ENCODE measurements at regions not wholly inside any gene's neighbourhood (a gene's known extent, or its start where the extent isn't known, plus 50 kb on each side); places are given as distances from the start of the nearest gene placed in this dataset.

- TF ChIP-seq CTCF (CRISPR knock-in tag; IDR thresholded peaks at IDR 0.05) (no peak), HOXA5 (CRISPR knock-in tag; IDR thresholded peaks at IDR 0.05) (no peak), SMC3 (IDR thresholded peaks at IDR 0.05; ENCODE audit: low read length) (no peak), ZNF7 (CRISPR knock-in tag; IDR thresholded peaks at IDR 0.05) (no peak), GABPA (IDR thresholded peaks at IDR 0.05; ENCODE audit: low read depth, low read length) (no peak), GABPA (CRISPR knock-in tag; IDR thresholded peaks at IDR 0.05; ENCODE audit: low read depth) (no peak), ZBTB7A (CRISPR knock-in tag; IDR thresholded peaks at IDR 0.05) (no peak), SALL1 (CRISPR knock-in tag; IDR thresholded peaks at IDR 0.05) (no peak), ZBTB26 (CRISPR knock-in tag; IDR thresholded peaks at IDR 0.05; ENCODE audit: borderline replicate concordance) (no peak), POLR2AphosphoS5 (IDR thresholded peaks at IDR 0.05; ENCODE audit: low read depth, low read length) (no peak), ZNF12 (CRISPR knock-in tag; IDR thresholded peaks at IDR 0.05) (no peak), ZNF496 (CRISPR knock-in tag; IDR thresholded peaks at IDR 0.05; ENCODE audit: insufficient replicate concordance) (no peak), MAX (IDR thresholded peaks at IDR 0.05) (no peak), JUND (CRISPR knock-in tag; IDR thresholded peaks at IDR 0.05) (no peak), KDM5A (IDR thresholded peaks at IDR 0.05; ENCODE audit: borderline replicate concordance, low read length) (no peak)
Observed at GRCh38 chr20:30284281-30284905, 973.1 kb upstream of the DEFB115 start.
